MM.1S (cell line): ENCODE measurements at regions not wholly inside any gene's neighbourhood (a gene's known extent, or its start where the extent isn't known, plus 50 kb on each side); places are given as distances from the start of the nearest gene placed in this dataset.

Experiments
- DNase-seq: peaks from one replicate; pipeline ENCODE4 v3.0.0-alpha.2; 2015
- H2AFZ ChIP-seq: fragments of 300-600 bp; sonication (generic); 2 replicates; pipeline ENCODE4 v1.6.0; 2016; ENCODE audit warnings: antibody characterized with exemption, low read length
- H3F3A ChIP-seq: fragments of 300-600 bp; sonication (generic); 2 replicates; pipeline ENCODE4 v1.6.1; 2016; ENCODE audit warnings: mild to moderate bottlenecking, antibody characterized with exemption, low read length, moderate library complexity, mixed read lengths; ENCODE audit not compliant: insufficient read depth
- H3K27ac ChIP-seq: fragments of 300-600 bp; sonication (generic); 2 replicates; pipeline ENCODE4 v1.5.1; 2016; ENCODE audit warnings: mild to moderate bottlenecking, low read length
- H3K27me3 ChIP-seq: fragments of 300-600 bp; sonication (generic); replicated peaks from 2 replicates; pipeline ENCODE4 v1.6.0; 2016; ENCODE audit warnings: low read length; ENCODE audit not compliant: insufficient read depth
- H3K36me3 ChIP-seq: fragments of 300-600 bp; sonication (generic); replicated peaks from 2 replicates; pipeline ENCODE4 v1.6.1; 2016; ENCODE audit warnings: mild to moderate bottlenecking, low read length, mixed read lengths; ENCODE audit not compliant: insufficient read depth
- H3K4me1 ChIP-seq: fragments of 300-600 bp; sonication (generic); 2 replicates; pipeline ENCODE4 v1.6.1; 2016; ENCODE audit warnings: low read length, mixed read lengths
- H3K4me2 ChIP-seq: fragments of 300-600 bp; sonication (generic); 2 replicates; pipeline ENCODE4 v1.6.0; 2016; ENCODE audit warnings: low read depth, low read length
- H3K4me3 ChIP-seq: fragments of 300-600 bp; sonication (generic); 2 replicates; pipeline ENCODE4 v1.5.1; 2016; ENCODE audit warnings: low read length, mixed read lengths
- H3K79me2 ChIP-seq: fragments of 300-600 bp; sonication (generic); 2 replicates; pipeline ENCODE4 v1.6.1; 2016; ENCODE audit warnings: mixed run types, low read length, mixed read lengths
- H3K9ac ChIP-seq: fragments of 300-600 bp; sonication (generic); 2 replicates; pipeline ENCODE4 v1.6.1; 2016; ENCODE audit warnings: low read length, mixed read lengths
- H3K9me2 ChIP-seq: fragments of 300-600 bp; sonication (generic); replicated peaks from 2 replicates; pipeline ENCODE4 v1.6.1; 2016; ENCODE audit warnings: mild to moderate bottlenecking, low read length, mixed read lengths; ENCODE audit not compliant: insufficient read depth
- H3K9me3 ChIP-seq: fragments of 300-600 bp; sonication (generic); replicated peaks from 2 replicates; pipeline ENCODE4 v1.6.1; 2016; ENCODE audit warnings: mild to moderate bottlenecking, low read length, mixed read lengths; ENCODE audit not compliant: insufficient read depth
- H4K20me1 ChIP-seq: fragments of 300-600 bp; sonication (generic); 2 replicates; pipeline ENCODE4 v1.6.1; 2016; ENCODE audit warnings: mild to moderate bottlenecking, low read length, moderate library complexity, mixed read lengths; ENCODE audit not compliant: insufficient read depth
- EZH2 ChIP-seq: fragments of 300-600 bp; sonication (generic); optimal IDR thresholded peaks from 2 replicates; pipeline ENCODE3; 2017; ENCODE audit warnings: low read depth, mild to moderate bottlenecking, antibody characterized with exemption, low read length, mixed read lengths
- EZH2phosphoT487 ChIP-seq: fragments of 300-600 bp; sonication (generic); IDR thresholded peaks from 2 replicates; pipeline ENCODE4 v1.6.1; 2018; ENCODE audit warnings: antibody characterized with exemption, low read length
- TF ChIP-seq, protein P1 (sequence below): fragments of 300-600 bp; sonication (generic); IDR thresholded peaks from 2 replicates; pipeline ENCODE4 v1.5.1; 2016; ENCODE audit warnings: antibody characterized with exemption, low read length, mixed read lengths

DNA sequence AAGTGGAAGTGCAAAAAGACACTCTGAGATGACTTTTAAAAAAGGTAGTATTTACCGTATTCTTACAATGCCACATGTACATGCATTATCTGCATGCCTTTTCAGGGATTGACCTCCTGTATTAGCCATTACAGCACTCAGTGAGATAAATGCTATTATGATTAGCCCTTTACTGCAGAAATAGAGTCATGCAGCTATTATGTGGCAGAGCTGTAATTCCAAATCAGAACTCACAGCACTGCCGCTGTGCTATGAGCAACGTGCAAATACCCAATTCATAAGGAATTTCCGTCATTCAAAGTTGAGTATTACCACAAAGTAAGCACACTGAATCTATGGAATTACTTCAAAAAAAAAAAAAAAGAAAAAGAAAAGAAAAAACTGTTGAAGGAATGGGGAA lies 92.1 kb upstream of the SMAD1 start:
- no peaks in the 10 kb centered on the region for H4K20me1 ChIP-seq
- H3K9ac ChIP-seq, result no peak overlapping the region
- H2AFZ ChIP-seq, result no peak overlapping the region
- H3K79me2 ChIP-seq, result no peaks in the 10 kb centered on the region
- H3F3A ChIP-seq, result no peaks in the 10 kb centered on the region; the same call in 1 of the 2 replicates
- H3K36me3 ChIP-seq, result no peaks in the 10 kb centered on the region
- TF ChIP-seq, protein P1, sequence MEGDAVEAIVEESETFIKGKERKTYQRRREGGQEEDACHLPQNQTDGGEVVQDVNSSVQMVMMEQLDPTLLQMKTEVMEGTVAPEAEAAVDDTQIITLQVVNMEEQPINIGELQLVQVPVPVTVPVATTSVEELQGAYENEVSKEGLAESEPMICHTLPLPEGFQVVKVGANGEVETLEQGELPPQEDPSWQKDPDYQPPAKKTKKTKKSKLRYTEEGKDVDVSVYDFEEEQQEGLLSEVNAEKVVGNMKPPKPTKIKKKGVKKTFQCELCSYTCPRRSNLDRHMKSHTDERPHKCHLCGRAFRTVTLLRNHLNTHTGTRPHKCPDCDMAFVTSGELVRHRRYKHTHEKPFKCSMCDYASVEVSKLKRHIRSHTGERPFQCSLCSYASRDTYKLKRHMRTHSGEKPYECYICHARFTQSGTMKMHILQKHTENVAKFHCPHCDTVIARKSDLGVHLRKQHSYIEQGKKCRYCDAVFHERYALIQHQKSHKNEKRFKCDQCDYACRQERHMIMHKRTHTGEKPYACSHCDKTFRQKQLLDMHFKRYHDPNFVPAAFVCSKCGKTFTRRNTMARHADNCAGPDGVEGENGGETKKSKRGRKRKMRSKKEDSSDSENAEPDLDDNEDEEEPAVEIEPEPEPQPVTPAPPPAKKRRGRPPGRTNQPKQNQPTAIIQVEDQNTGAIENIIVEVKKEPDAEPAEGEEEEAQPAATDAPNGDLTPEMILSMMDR, result no peak
- TF ChIP-seq EZH2phosphoT487, result no peak
- no peak for TF ChIP-seq EZH2
- H3K9me3 ChIP-seq, result no peaks in the 10 kb centered on the region
- 0 out of 2 replicates have a peak, but pooled peaks cover 11% of the 10 kb centered on the region for H3K4me1 ChIP-seq
- no peak for DNase-seq
- H3K9me2 ChIP-seq, result no peaks in the 10 kb centered on the region
- H3K4me2 ChIP-seq, result no peak overlapping the region
- no peaks in the 10 kb centered on the region for H3K27me3 ChIP-seq
- no peak overlapping the region for H3K27ac ChIP-seq
- H3K4me3 ChIP-seq, result no peak overlapping the region

DNA sequence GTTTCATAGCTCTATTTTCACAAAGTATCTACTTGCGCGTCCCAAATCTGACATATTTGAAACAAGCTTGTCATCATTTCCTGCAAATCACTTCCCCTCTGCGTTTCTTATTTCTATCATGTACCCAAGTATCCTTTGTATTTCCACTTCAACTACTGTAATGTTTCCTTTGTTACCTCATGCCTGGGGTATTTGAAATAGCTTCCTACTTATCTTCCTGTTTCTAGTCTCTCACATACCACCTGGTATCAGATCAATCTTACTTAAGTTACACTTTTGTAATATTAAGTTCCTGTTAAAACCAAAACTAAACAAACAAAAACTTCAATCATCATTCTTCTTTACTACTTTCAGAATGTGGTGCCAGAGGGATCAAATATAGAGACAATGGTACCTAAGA lies 93.6 kb upstream of the SMAD1 start:
- Histone ChIP-seq H2AFZ (no peak overlapping the region), H3K9ac (no peak overlapping the region), H3K4me2 (peak overlapping the region; percentile 1; the same call in 1 of the 2 replicates), H3K9me3 (no peaks in the 10 kb centered on the region), H3K79me2 (no peaks in the 10 kb centered on the region), H4K20me1 (no peaks in the 10 kb centered on the region), H3K27ac (peak overlapping the region; percentile 40; the same call in 1 of the 2 replicates), H3K4me1 (0 out of 2 replicates have a peak, but pooled peaks cover 11% of the 10 kb centered on the region), H3K9me2 (no peaks in the 10 kb centered on the region), H3K27me3 (no peaks in the 10 kb centered on the region), H3K36me3 (no peaks in the 10 kb centered on the region), H3K4me3 (no peak overlapping the region), H3F3A (no peaks in the 10 kb centered on the region; the same call in 1 of the 2 replicates)
- TF ChIP-seq, protein P1, result no peak
- TF ChIP-seq EZH2 (no peak), EZH2phosphoT487 (no peak)
- DNase-seq, result peak; percentile 48

DNA sequence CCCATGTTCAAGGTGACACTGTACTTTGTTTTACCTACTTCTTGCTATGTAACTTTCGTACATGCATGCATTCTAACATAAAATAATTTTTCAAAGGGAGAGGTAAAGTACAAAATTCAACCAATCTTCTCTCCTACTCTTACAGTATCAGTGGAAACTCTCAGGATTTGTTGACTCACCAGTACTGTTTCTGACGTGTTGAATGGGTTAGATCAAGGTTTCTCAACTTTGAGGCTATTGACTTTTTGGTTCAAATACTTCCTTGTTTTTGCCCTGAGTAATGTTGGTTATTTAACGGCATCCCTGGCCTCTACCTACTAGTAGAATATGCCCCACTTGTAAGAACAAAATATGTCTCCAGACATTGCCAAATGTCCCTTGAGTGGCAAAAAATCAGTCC lies 94.6 kb upstream of the SMAD1 start:
- H3K27ac ChIP-seq, result no peak overlapping the region
- no peaks in the 10 kb centered on the region for H3K79me2 ChIP-seq
- H2AFZ ChIP-seq, result no peak overlapping the region
- no peak for DNase-seq
- no peaks in the 10 kb centered on the region for H3K36me3 ChIP-seq
- H3K9ac ChIP-seq, result no peak overlapping the region
- TF ChIP-seq, protein P1, result no peak
- TF ChIP-seq EZH2, result no peak
- TF ChIP-seq EZH2phosphoT487, result no peak
- no peaks in the 10 kb centered on the region for H4K20me1 ChIP-seq
- no peaks in the 10 kb centered on the region for H3K9me2 ChIP-seq
- no peaks in the 10 kb centered on the region for H3K27me3 ChIP-seq
- H3F3A ChIP-seq, result no peaks in the 10 kb centered on the region; the same call in 1 of the 2 replicates
- H3K4me3 ChIP-seq, result no peak overlapping the region
- no peaks in the 10 kb centered on the region for H3K9me3 ChIP-seq
- H3K4me2 ChIP-seq, result no peak overlapping the region
- 0 out of 2 replicates have a peak, but pooled peaks cover 11% of the 10 kb centered on the region for H3K4me1 ChIP-seq
